Fibroblast of the conjunctiva (primary cell): ENCODE measurements at regions not wholly inside any gene's neighbourhood (a gene's known extent, or its start where the extent isn't known, plus 50 kb on each side); places are given as distances from the start of the nearest gene placed in this dataset.

Experiments used
- DNase-seq: peaks from one replicate; pipeline ENCODE4 v3.0.0-alpha.2; 2010; ENCODE audit warnings: low read depth

DNA sequence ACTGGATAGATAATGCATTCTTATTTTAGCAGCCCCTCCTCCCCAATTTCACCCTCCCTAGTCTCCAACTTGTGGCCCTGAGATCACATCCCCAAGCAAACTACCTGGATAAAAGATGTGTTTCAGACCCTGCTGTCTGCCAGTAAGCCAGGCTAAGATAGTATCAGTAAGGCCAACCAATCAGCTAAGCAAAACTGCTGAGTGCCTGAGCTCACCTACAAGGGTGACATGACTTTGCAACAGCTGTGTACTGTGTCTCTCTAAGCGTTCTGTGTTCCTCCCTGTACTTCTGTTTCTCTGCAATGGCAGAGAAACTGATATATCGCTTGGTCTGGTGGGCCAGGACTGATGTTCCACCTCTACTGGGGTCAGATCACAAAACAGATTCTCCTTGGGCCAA is 224.9 kb downstream of the BTG1 start:
- no peak for DNase-seq

DNA sequence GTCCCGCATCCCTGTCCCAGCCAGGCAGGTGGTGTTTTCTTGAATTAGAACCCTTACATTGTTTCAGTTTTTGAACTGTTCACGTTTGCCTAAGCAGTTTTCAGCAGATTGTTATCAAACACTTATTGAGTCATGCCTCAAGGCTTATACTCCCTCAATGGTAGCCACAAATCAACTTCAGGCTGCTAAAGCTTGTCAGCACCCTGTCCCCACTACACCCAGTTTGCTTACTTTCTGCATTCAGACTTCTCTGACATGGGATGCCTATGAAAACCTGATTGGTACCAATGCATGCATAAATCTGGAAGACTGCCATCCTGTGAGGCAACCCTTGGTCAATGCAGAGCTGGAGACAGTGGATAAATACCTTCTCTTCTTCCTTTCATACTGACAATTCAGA is 225.4 kb downstream of the BTG1 start:
- no peak for DNase-seq

DNA sequence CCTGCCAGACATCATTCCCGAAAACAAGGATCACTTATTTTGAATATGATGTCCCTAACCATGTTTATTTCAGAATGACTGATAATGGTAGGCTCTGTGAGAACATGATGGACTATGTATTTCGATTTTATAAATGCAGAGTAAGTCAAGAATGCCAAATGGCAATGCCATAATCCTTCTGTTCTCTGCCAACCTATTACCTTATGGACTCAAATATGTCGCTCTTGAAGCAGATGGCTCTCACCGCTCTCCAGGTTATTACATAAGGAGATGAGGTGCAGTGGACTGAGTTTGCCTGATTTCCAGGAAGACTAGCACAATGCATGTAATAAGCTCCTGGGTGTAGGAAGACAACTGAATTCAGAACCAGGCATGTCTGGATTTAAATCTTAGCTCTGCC is 227.2 kb downstream of the BTG1 start:
- no peak for DNase-seq

DNA sequence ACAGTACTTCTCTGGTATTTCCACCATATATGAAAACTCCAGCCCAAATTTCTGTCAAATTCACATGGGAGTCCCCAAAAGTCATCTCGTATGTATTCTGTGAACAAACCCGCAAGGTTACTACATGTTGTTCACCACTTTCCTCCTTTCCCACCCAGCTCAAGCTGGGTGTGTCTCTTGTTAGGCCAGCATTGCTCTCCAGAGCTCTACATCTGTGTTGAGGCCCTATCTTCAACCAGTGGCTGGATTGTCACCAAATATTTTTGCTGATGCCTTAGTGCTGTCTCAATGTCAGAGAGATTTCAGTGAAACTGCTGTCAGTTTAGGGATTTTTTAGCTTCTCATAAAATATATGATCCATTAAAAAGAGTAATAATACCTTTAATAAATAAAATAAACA is 230.9 kb downstream of the BTG1 start:
- DNase-seq, result no peak

DNA sequence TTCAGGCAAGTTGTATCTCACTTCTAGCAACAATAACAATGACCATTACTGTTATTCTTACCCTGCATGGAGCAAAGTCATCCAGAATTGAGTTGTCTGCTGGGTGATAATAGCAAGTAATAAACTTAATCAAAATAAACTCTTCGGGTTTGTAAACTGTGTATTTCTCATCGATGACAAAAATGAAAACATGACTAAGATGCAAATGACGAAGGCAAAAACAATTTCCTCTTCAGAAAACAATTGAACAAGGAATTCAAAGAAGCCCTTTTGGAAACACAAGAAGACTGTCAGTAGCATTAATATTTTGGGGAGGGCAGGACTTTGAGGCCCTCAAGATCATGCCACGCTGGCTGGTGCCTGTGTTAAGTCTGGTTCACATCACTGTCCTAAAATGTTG is 232.0 kb downstream of the BTG1 start:
- no peak for DNase-seq

DNA sequence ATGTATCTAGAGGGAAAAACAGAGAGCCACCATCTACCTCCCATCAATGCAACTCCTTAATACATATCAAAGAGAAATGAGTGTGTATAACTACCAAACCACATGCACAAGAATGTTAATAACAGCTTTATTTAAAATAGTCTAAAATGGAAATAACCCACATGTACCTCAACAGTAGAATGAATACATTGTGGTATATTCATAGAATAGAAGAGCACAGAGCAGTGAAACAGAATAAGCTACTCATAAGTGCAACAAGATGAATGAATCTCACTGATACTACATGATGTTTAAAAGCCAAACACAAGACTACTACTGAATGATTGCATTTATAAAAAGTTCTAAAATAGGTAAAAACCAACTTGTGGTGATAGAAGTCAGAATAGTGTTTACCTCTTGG is 232.5 kb downstream of the BTG1 start:
- no peak for DNase-seq

DNA sequence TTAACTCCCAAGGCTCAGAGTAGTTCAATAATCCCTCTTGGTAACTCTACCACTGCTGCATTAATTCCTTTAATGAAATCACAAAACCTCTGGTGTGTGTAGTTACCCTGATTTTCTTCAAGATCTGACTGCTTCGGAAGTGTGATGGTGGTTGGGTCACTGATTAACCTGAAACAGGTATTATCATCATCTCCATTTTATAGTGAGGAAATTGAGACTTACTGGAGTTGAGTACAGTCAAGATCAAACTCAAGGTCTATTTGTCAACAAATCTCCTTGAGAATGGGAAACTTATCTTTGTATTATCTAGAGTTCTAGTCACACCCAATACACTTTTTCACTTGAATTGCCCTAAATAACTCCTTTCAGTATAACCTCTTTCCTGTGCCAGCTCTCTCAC is 233.5 kb downstream of the BTG1 start:
- DNase-seq, result no peak

DNA sequence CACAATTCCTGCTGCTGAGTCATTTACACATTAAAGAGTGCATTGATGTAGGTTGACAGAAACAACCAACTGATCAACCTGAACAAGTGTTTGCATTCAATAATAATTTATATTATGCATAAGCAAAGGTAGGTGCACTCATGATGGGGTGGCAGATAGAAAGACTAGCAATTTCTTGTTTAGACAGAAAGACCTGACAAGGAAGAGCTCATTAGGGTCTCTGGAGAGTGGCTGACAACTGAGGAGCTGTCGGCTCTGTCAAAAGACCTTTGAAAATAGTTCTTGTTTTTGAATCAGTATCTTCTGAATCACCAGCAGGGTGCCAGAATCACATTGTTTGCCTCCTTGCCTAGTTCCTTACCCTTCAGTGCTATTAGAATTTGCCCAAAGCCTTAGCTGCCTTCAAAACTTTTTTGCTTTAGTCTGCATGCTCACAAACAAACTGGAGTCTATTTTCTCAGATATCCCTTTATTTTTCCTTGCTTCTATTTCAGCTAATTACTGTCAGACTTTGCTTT is 234.7 kb downstream of the BTG1 start:
- no peak for DNase-seq

GRCh38 chr12:91902860-91903683 is 242.6 kb downstream of the BTG1 start:
- DNase-seq, result no peak

DNA sequence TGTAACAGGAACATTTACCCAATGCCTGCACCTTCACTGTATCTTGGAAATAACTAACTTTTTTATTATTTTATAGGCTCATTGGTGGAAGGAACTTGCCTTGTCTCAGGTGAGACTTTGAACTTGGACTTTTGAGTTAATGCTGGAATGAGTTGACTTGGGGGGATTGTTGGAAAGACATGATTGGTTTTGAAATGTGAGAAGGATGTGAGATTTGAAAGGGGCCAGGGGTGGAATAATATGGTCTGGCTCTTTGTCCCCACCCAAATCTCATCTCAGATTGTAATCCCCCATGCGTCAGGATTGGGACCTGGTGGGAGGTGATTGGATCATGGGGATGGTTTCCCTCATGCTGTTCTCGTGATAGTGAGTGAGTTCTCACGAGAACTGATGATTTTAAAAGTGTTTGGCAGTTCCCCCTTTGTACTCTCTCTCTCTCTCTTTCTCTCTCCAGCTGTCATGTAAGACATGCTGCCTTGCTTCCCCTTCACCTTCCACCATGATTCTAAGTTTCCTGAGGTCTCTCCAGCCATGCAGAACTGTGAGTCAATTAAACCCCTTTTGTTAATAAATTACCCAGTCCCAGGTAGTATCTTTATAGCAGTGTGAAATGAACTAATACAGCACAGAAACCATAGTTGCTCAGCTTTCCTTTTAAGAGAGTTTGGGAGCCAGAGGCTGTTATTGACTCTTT is 244.1 kb downstream of the BTG1 start:
- DNase-seq, result no peak

DNA sequence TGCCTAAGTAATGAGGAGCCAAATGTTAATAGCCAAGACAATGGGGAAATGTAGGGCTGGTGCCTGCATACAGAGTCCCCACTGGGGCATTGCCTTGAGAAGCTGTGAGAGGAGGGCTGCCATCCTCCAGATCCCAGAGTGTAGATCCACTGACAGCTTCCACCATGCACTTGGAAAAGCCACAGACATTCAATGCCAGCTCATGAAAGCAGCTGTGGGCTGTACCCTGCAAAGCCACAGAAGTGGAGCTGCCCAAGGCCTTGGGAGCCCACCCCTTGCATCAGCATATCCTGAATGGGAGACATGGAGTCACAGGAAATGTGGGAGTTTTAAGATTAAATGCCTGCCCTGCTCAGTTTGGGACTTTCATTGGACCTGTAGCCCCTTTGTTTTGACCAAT is 244.7 kb downstream of the BTG1 start:
- DNase-seq, result no peak

DNA sequence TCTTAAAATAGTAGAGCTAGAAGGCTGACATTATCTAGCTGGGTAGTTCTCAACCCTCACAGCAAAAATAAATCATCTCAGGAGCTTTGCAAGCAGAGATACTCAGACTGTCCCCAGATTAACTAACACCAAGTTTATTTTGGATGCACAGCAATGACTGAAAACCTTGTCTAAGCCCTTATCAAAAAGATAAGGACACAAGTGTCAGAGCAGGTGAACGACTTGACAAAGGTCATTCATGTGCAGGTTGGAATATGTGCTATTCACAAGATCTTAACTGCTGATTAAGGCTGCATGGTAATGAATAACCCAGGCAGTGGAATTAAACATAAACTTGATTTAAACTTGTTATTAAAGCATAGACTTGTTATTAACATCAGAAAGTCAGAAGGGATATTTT is 246.6 kb downstream of the BTG1 start:
- no peak for DNase-seq

- DNase-seq, result no peak
Measured at GRCh38 chr12:91897025-91897515, 248.6 kb downstream of the BTG1 start.

- DNase-seq, result no peak
Measured at GRCh38 chr12:91896286-91897024, 249.2 kb downstream of the BTG1 start.

GRCh38 chr12:91894911-91895310 is 250.7 kb downstream of the BTG1 start:
- DNase-seq, result no peak

DNA sequence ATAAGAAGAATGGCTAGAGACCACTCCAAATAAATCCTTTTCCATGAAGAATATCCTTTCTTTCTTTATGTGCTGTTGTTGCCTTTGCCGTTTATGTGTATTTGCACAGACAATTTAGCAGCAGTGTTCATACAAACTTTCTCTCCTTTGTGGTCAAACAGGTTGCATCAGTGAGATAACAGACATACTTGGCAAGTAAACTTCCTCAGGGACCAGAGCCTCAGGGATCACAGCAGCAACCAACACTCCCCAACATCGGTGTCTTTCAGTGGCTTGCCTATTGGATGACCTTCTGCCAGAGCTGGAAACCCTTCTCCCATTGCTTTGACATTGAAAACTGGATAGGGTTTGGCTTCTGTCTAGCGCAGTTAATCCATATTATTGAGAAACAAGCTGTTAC is 252.2 kb downstream of the BTG1 start:
- DNase-seq, result no peak

DNA sequence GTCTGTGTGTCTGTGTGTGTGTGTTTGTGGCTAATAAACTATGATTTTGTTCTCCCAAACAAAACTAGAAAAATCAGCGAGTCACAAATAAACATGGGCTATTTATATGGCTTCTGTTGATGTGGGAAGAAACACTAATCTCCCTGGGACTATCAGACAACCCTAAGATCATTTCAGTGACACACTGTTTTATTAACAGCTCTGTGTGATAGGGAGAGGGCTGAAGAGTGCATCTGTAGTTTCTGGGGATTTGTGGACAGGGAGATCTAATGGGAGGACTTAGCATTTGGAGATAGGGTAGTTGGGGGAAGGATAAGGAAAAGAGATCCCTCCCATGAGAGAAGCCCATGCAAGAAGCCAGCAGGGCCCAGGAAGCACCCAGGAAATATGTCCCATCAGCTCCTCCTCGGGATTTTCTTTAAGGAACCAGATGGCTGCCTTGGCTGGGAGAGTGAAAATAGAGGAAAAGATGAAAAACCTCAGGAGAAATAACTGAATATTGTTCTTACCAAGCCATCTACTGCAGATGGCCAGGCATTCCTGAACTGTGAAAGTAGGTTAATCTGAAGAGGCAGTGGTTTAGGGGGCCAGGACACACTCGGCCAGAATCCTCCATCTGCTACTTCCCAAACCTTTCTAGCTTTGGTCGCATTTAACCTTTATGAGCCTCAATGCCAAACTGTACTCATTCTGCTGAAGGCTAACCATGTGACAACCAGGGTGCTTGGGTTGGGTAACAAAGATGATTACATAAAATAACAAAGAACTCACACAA is 253.4 kb downstream of the BTG1 start:
- no peak for DNase-seq

GRCh38 chr12:91890742-91891141 is 254.9 kb downstream of the BTG1 start:
- no peak for DNase-seq

DNA sequence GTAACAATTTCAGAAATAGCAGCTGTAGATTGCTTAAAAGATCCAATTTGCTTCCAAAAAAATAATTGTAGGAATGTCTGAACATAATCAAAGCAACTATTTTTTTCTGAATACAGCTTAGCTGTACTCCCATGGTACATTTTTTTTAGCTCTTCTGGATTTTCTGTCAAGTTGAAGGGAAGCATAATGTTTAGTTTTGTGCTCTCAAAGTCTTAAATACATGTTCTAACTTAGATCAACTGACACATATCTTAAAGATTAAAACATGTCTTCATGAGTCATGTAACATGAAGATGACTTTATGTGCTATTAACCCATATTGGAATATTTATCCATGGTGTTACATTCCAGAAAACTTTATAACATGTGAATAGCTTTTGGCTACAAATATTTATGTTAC is 255.7 kb downstream of the BTG1 start:
- DNase-seq, result no peak

DNA sequence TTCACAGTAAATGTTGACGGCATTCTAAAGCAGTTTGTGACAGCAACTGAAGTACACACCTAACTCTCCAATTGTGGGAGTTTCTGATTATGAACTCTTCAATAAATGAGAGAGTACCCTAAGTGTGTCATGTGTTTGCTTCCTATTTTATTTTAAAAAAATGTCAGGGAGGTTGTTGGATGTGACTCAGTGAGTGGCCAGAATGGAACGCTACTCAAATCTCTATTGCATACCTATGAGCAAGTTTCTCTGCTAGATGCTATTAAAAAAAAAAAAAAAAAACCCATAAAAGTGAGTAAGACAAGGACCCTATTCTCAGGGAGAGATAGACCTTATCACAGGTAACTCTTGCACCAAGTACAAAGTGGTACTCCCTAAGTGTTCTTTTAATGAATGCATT is 256.6 kb downstream of the BTG1 start:
- no peak for DNase-seq

GRCh38 chr12:91887957-91888356 is 257.7 kb downstream of the BTG1 start:
- no peak for DNase-seq
